ENCODE measurements at regions not wholly inside any gene's neighbourhood (a gene's known extent, or its start where the extent isn't known, plus 50 kb on each side); places are given as distances from the start of the nearest gene placed in this dataset.

DNA sequence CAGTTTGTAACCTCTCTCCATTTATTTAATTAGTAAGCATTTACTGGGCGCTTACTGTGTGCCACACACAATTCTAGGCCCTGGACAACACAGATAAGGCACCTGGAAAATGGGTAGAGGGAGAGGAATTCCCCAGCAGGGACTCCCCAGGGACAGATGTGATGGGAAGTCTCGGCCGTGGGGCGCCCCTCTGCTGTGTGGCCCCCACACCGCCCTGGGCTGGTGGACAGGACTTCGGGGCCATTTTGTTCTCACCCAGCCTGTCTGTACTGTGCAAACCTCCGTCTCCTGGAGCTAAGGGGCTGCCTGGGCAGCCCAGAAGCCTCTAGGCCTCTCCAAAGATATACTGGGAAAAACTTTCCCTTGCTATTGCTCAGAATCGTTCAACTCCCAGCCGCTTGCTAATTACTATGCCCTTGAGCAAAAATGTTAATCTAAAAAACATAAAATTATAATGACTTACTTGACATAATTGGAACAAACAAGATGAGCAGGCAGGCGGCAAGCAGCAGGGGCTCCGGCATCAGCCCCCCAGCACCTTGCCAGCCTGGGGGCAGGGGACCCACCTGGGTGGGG, 64.4 kb upstream of the NCOR2 start:
- TF ChIP-seq, protein P1, sequence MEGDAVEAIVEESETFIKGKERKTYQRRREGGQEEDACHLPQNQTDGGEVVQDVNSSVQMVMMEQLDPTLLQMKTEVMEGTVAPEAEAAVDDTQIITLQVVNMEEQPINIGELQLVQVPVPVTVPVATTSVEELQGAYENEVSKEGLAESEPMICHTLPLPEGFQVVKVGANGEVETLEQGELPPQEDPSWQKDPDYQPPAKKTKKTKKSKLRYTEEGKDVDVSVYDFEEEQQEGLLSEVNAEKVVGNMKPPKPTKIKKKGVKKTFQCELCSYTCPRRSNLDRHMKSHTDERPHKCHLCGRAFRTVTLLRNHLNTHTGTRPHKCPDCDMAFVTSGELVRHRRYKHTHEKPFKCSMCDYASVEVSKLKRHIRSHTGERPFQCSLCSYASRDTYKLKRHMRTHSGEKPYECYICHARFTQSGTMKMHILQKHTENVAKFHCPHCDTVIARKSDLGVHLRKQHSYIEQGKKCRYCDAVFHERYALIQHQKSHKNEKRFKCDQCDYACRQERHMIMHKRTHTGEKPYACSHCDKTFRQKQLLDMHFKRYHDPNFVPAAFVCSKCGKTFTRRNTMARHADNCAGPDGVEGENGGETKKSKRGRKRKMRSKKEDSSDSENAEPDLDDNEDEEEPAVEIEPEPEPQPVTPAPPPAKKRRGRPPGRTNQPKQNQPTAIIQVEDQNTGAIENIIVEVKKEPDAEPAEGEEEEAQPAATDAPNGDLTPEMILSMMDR (conservative IDR thresholded peaks at IDR 0.05): no peak
- no peak for TF ChIP-seq EZH2 (IDR thresholded peaks at IDR 0.05; ENCODE audit: low read depth)
